Adipocyte (in vitro differentiated cells): ENCODE measurements at regions not wholly inside any gene's neighbourhood (a gene's known extent, or its start where the extent isn't known, plus 50 kb on each side); places are given as distances from the start of the nearest gene placed in this dataset.

Source experiments
- DNase-seq: peaks from one replicate; pipeline ENCODE4 v3.0.0-alpha.2; 2015; ENCODE audit warnings: low read depth
- H3K27me3 ChIP-seq: replicated peaks from 2 replicates; pipeline ENCODE4 v1.7.0; 2013; ENCODE audit warnings: mild to moderate bottlenecking, low read length, moderate library complexity; ENCODE audit not compliant: control insufficient read depth, insufficient read depth
- H3K36me3 ChIP-seq: 2 replicates; pipeline ENCODE4 v1.7.0; 2013; ENCODE audit warnings: low read length, mild to moderate bottlenecking, moderate library complexity; ENCODE audit not compliant: control insufficient read depth, insufficient read depth, severe bottlenecking
- H3K4me1 ChIP-seq: 2 replicates; pipeline ENCODE4 v1.7.0; 2013; ENCODE audit warnings: mild to moderate bottlenecking, low read length, moderate library complexity; ENCODE audit not compliant: control insufficient read depth, insufficient read depth
- H3K4me3 ChIP-seq: 2 replicates; pipeline ENCODE4 v1.7.0; 2013; ENCODE audit warnings: mild to moderate bottlenecking, low read length, moderate library complexity
- H3K9ac ChIP-seq: 2 replicates; pipeline ENCODE4 v1.7.0; 2013; ENCODE audit warnings: mild to moderate bottlenecking, low read length, moderate library complexity
- H3K9me3 ChIP-seq: 2 replicates; pipeline ENCODE4 v1.7.0; 2013; ENCODE audit warnings: mild to moderate bottlenecking, low read length, moderate library complexity; ENCODE audit not compliant: control insufficient read depth

DNA sequence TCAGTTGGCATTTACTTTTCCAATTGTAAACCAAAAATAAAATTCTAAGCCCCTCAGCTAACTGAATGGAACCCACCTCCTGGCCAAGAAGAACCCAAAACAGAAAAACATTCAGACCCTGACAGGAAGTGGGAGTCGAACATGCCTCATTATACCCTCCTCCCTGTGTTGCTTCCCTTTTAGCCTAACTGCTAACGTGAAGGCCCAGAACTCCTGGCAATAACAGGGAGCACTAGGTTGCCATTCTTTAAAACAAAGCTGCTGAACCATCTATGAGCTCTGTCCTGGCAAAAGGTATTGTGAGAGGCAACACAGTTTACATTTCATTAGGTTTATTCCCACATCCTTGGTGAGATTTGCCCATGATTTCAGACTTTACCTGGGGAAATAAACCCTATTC is 481.4 kb downstream of the CHSY3 start:
- H3K4me1 ChIP-seq: no peaks in the 10 kb centered on the region
- no peaks in the 10 kb centered on the region for H3K27me3 ChIP-seq
- no peak overlapping the region for H3K4me3 ChIP-seq
- no peaks in the 10 kb centered on the region for H3K9me3 ChIP-seq
- H3K36me3 ChIP-seq: no peaks in the 10 kb centered on the region
- DNase-seq: no peak
- no peak overlapping the region for H3K9ac ChIP-seq

GRCh38 chr5:130365956-130366355 is 461.7 kb downstream of the CHSY3 start:
- Histone ChIP-seq H3K9me3 (no peaks in the 10 kb centered on the region), H3K9ac (no peak overlapping the region), H3K36me3 (no peaks in the 10 kb centered on the region), H3K4me3 (no peak overlapping the region), H3K4me1 (no peaks in the 10 kb centered on the region), H3K27me3 (no peaks in the 10 kb centered on the region)
- DNase-seq: no peak

- no peak for DNase-seq
- no peak overlapping the region for H3K9ac ChIP-seq
- no peak overlapping the region for H3K4me3 ChIP-seq
Observed at GRCh38 chr5:130350131-130350530, 445.9 kb downstream of the CHSY3 start.

DNA sequence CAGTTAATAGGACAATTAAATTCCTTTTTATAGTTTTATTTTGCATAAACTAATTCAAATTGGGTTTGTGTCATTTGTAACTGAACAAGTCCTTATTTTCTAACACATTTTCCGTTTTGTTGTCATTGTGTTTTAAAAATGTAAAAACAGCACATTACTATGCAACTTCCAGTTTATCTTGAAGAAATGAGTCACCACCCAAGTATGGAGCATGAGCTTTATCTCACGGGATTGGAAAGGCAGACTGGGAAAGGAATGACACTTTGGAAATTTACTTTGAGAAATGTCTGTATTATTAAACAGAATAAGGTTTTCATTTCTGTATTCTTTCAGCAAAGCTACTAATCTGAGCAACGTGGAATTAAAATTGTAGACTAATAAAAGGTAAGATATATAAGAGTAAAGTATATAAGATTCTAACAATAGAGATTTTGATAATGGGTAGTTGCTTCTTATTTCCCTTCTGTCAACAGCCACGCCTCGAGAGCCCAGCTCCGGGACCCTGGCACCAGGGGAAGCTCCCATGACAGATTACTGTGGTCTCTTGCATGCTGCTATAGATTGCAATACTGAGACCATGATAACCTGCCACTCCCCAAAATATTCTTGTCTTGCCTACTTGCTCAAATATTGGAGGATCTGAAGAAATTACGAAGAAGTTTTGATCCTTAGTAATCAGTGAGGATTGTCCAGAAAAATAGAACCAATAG is 433.1 kb downstream of the CHSY3 start:
- DNase-seq: peak; percentile 86
- Histone ChIP-seq H3K9me3 (no peaks in the 10 kb centered on the region), H3K9ac (peak overlapping the region; percentile 31)

More at GRCh38 chr5:130350131-130350530, 445.9 kb downstream of the CHSY3 start:
- no peaks in the 10 kb centered on the region for H3K27me3 ChIP-seq
- H3K36me3 ChIP-seq: no peaks in the 10 kb centered on the region
- H3K4me1 ChIP-seq: peaks cover 3% of the 10 kb centered on the region
- peaks cover 3% of the 10 kb centered on the region for H3K9me3 ChIP-seq

DNA sequence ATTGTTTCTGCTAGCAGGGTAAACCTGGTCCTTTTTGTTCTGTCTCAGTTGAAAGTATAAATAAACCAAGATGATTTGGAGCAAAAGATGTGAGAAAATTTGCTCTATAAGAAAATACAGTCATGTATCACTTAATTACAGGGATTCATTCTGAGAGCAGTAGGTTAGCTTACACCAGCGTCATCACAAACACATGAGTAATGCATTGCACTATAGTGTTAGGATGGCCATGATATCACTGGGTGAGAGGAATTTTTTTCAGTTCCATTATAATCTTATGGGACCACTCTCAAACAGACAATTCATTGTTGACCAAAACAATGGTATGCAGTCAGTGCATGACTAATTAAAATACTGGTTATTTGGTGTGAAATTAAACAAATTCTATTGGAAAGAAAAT is 430.9 kb downstream of the CHSY3 start:
- H3K9me3 ChIP-seq: no peaks in the 10 kb centered on the region

More for the DNA sequence above, 433.1 kb downstream of the CHSY3 start:
- Histone ChIP-seq H3K27me3 (no peaks in the 10 kb centered on the region), H3K36me3 (no peaks in the 10 kb centered on the region), H3K4me1 (peaks cover 17% of the 10 kb centered on the region), H3K4me3 (peak overlapping the region; percentile 48)

DNA sequence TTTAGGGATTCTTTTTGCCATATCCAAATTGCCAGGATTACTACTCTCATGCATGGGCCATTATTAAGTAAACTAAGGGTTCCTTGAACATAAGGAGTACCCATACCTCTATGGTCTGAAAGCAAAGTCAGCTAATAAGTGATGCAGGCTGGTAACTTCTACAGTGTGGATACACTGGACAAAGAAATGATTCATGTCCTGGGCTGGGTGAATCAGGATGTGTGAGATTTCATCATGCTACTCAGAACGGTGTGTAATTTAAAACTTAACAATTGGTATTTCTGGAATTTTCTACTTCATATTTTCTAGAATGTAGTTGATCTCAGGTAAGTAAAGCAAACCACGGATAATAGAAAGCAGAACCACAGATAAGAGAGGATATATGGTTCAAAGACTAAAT is 428.8 kb downstream of the CHSY3 start:
- Histone ChIP-seq H3K9me3 (no peaks in the 10 kb centered on the region), H3K27me3 (no peaks in the 10 kb centered on the region), H3K4me1 (peaks cover 17% of the 10 kb centered on the region), H3K36me3 (no peaks in the 10 kb centered on the region), H3K4me3 (no peak overlapping the region), H3K9ac (no peak overlapping the region)
- peak; percentile 68 for DNase-seq

More for the DNA sequence above, 430.9 kb downstream of the CHSY3 start:
- Histone ChIP-seq H3K4me1 (peaks cover 17% of the 10 kb centered on the region), H3K9ac (no peak overlapping the region), H3K27me3 (no peaks in the 10 kb centered on the region), H3K4me3 (no peak overlapping the region), H3K36me3 (no peaks in the 10 kb centered on the region)
- DNase-seq: peak; percentile 17

- H3K4me3 ChIP-seq: no peak overlapping the region
- no peak for DNase-seq
Observed at GRCh38 chr5:130331332-130331731, 427.1 kb downstream of the CHSY3 start.

DNA sequence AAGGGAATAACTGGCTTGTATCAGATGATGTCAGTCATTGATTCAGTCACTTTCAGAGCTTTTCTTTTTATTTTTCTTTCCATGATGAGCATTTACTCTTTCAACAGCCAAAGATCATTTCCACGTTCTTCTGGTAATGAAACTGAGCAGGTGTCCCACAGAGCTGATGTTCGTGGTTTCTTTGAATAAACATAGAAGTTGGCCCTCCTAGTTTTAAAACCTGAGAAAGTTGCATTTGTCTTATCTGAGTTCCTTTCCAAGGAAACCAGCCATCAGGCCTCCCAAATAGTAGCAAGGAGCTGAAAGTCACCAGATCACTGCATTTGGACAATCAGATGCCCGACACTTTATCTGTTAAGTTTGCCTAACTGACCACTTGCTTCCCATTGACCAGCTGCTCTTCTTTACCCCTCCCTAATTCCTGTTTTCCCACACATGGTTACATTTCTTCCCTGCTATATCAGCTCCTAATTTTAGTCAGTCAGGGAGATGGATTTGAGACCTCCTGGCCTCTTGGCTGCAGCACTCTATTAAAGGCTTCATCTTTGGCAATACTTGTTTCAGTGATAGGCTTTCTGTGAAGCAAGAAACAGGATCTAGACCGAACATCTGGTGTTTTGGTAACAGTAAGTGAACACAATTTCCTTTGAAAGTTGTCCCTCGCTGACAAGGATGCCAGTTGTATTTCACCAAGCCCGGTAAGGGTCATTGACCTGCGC is 420.8 kb downstream of the CHSY3 start:
- H3K27me3 ChIP-seq: no peaks in the 10 kb centered on the region
- H3K9ac ChIP-seq: no peak overlapping the region
- H3K4me3 ChIP-seq: no peak overlapping the region
- no peaks in the 10 kb centered on the region for H3K4me1 ChIP-seq
- H3K9me3 ChIP-seq: peaks cover 14% of the 10 kb centered on the region
- no peaks in the 10 kb centered on the region for H3K36me3 ChIP-seq
- no peak for DNase-seq

More at GRCh38 chr5:130331332-130331731, 427.1 kb downstream of the CHSY3 start:
- Histone ChIP-seq H3K27me3 (no peaks in the 10 kb centered on the region), H3K36me3 (no peaks in the 10 kb centered on the region), H3K4me1 (peaks cover 6% of the 10 kb centered on the region), H3K9ac (no peak overlapping the region), H3K9me3 (no peaks in the 10 kb centered on the region)

GRCh38 chr5:130323804-130324454 is 419.7 kb downstream of the CHSY3 start:
- no peaks in the 10 kb centered on the region for H3K4me1 ChIP-seq
- no peak overlapping the region for H3K4me3 ChIP-seq
- no peaks in the 10 kb centered on the region for H3K27me3 ChIP-seq
- H3K9me3 ChIP-seq: peaks cover 14% of the 10 kb centered on the region
- DNase-seq: no peak
- H3K9ac ChIP-seq: no peak overlapping the region
- H3K36me3 ChIP-seq: no peaks in the 10 kb centered on the region

DNA sequence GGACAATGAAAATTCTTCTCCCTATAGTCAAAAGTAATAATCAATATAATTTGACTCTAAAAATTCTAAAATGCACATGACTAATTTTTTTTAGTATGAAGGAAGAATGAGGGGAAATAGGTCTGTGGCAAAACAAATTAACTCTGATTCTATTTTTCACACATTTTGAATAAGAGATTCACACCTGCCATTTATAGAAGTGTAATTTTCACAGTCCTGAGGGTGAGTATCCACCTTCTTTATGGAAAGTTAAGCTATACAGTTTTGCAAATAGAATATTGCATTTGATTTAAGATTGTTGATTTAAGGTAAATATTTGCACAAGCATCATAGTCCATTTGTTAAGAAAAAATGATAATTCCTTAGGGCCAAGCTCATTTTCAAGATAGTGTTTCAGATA is 417.7 kb downstream of the CHSY3 start:
- H3K9me3 ChIP-seq: peaks cover 14% of the 10 kb centered on the region
- no peaks in the 10 kb centered on the region for H3K27me3 ChIP-seq
- DNase-seq: no peak
- no peaks in the 10 kb centered on the region for H3K36me3 ChIP-seq
- no peaks in the 10 kb centered on the region for H3K4me1 ChIP-seq
- H3K9ac ChIP-seq: no peak overlapping the region
- H3K4me3 ChIP-seq: no peak overlapping the region

DNA sequence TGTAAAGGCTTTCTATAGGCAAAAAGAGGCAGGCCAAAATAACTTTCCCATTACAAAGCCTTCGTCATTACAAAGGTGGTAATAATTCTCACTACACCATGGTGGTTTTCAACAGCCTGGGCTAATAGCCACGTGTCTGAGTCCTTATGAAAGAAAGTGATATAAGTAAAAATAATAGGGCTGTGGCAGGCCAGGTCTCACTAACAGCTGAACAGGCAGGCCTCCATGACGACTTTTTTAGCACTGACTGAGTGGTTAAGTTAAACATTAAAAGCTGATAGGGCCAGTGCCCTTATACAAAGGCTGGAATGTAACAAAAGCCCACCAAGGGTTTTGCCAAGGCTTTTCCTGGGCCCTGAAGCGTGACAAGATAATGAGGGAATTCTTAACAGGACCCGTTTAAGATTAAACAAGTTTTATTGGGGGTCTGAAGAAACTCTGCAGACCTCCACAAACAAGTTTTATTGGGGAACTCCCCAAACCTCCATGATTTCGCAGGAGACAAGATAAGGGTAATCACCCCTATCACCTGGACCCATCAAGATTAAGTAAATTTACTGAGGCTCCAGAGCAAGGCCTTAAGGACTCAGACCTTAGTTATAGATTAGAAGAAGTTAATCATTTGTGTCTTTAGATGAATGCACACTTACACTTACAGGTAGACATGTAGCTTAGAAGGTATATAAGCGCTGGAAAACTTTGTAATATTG is 412.9 kb downstream of the CHSY3 start:
- H3K36me3 ChIP-seq: no peaks in the 10 kb centered on the region
- DNase-seq: no peak

More for the DNA sequence above, 412.9 kb downstream of the CHSY3 start:
- Histone ChIP-seq H3K9me3 (no peaks in the 10 kb centered on the region), H3K27me3 (no peaks in the 10 kb centered on the region), H3K4me1 (no peaks in the 10 kb centered on the region), H3K9ac (no peak overlapping the region), H3K4me3 (no peak overlapping the region)
